Epithelial cell of proximal tubule (primary cell): ENCODE measurements at regions not wholly inside any gene's neighbourhood (a gene's known extent, or its start where the extent isn't known, plus 50 kb on each side); places are given as distances from the start of the nearest gene placed in this dataset.
"Not testable (repeated sequence)": the region's sequence is repeated elsewhere in the genome, so short reads cannot be mapped to it uniquely, and the experiment has no call there.

Source experiments
- DNase-seq: peaks from one replicate; pipeline ENCODE4 v3.0.0-alpha.2; 2011; ENCODE audit warnings: low read depth
- H3K4me3 ChIP-seq: 2 replicates; pipeline ENCODE4 v1.5.1; 2011; ENCODE audit warnings: low read depth, mild to moderate bottlenecking, low read length
- CTCF ChIP-seq: conservative IDR thresholded peaks from 2 replicates; pipeline ENCODE4 v1.5.1; 2012; ENCODE audit warnings: low read depth, mild to moderate bottlenecking, low read length

- no peak for DNase-seq
- H3K4me3 ChIP-seq = no peak overlapping the region
- peak; percentile 14 for TF ChIP-seq CTCF
Measured at GRCh38 chr3:153855772-153856171, 265.4 kb upstream of the ARHGEF26 start.

- no peak for TF ChIP-seq CTCF
- no peak overlapping the region for H3K4me3 ChIP-seq
- no peak for DNase-seq
Measured at GRCh38 chr3:153856932-153857331, 264.3 kb upstream of the ARHGEF26 start.

- no peak overlapping the region for H3K4me3 ChIP-seq
- DNase-seq = no peak
- no peak for TF ChIP-seq CTCF
Measured at GRCh38 chr3:153864793-153865192, 256.4 kb upstream of the ARHGEF26 start.

GRCh38 chr3:153866901-153867300, 254.3 kb upstream of the ARHGEF26 start:
- TF ChIP-seq CTCF = no peak
- no peak overlapping the region for H3K4me3 ChIP-seq
- DNase-seq = no peak

GRCh38 chr3:153874348-153874747, 246.8 kb upstream of the ARHGEF26 start:
- DNase-seq = not testable (repeated sequence)

GRCh38 chr3:153880493-153880892, 240.7 kb upstream of the ARHGEF26 start:
- no peak for TF ChIP-seq CTCF
- no peak overlapping the region for H3K4me3 ChIP-seq
- DNase-seq = no peak

More at GRCh38 chr3:153874348-153874747, 246.8 kb upstream of the ARHGEF26 start:
- H3K4me3 ChIP-seq = not testable (repeated sequence)

- TF ChIP-seq CTCF = no peak
- no peak for DNase-seq
- H3K4me3 ChIP-seq = no peak overlapping the region
Measured at GRCh38 chr3:153881201-153881600, 240.0 kb upstream of the ARHGEF26 start.

- H3K4me3 ChIP-seq = no peak overlapping the region
- no peak for TF ChIP-seq CTCF
- no peak for DNase-seq
Measured at GRCh38 chr3:153885359-153885758, 235.8 kb upstream of the ARHGEF26 start.
